Stimulated activated effector memory CD8-positive, alpha-beta T cell treated with anti-CD3 and anti-CD28 coated beads, Interleukin-12 subunit alpha, Interleukin-12 subunit beta, amount 100 ng/mL, for 72 hours (primary cell): ENCODE measurements at regions not wholly inside any gene's neighbourhood (a gene's known extent, or its start where the extent isn't known, plus 50 kb on each side); places are given as distances from the start of the nearest gene placed in this dataset.

Experiments used
- ATAC-seq: fragments of 150-1000 bp; cut with Tn5 transposase; 2 replicates; pipeline ENCODE4 v1.10.0; 2021
- DNase-seq, 2 donors: peaks; one replicate each; pipeline ENCODE4 v3.0.0; 2021 to 2022; ENCODE audit warnings: low spot score in 2 of 2
- H3K27ac Mint-ChIP-seq: one replicate; pipeline ENCODE4 v1.8.0; 2022; ENCODE audit warnings: mild to moderate bottlenecking, mixed read lengths
- H3K36me3 Mint-ChIP-seq: one replicate; pipeline ENCODE4 v1.8.0; 2022; ENCODE audit warnings: mild to moderate bottlenecking, mixed read lengths
- H3K4me1 Mint-ChIP-seq: one replicate; pipeline ENCODE4 v1.8.0; 2022; ENCODE audit warnings: mixed read lengths
- H3K4me3 Mint-ChIP-seq: one replicate; pipeline ENCODE4 v1.8.0; 2022; ENCODE audit warnings: mild to moderate bottlenecking, mixed read lengths
- H3K9me3 Mint-ChIP-seq: one replicate; pipeline ENCODE4 v1.8.0; 2022; ENCODE audit warnings: mixed read lengths

DNA sequence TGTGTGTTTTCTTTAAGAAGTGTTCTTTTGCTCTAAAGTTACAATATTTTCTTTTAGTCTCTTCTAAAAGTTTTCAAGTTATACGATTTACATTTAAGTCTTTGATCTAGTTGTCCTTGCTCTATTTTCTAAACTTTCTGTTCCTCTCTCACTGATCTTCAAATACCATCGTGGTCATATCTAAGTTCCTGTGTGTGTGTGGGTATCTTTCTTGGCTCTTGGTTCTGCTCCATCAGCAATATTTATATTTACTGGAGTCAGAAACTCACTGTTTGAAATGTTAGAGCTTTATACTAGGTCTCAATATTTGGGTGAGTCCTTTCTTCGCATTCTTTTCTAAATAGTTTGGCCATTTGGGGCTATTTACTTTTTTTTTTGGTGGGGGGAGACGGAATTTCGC is 77.3 kb downstream of the COPS8 start:
- H3K9me3 Mint-ChIP-seq: no peaks in the 10 kb centered on the region
- H3K36me3 Mint-ChIP-seq: no peaks in the 10 kb centered on the region
- H3K27ac Mint-ChIP-seq: no peak overlapping the region
- DNase-seq (no peak), ATAC-seq (no peak)
- H3K4me1 Mint-ChIP-seq: no peaks in the 10 kb centered on the region
- H3K4me3 Mint-ChIP-seq: no peak overlapping the region

DNA sequence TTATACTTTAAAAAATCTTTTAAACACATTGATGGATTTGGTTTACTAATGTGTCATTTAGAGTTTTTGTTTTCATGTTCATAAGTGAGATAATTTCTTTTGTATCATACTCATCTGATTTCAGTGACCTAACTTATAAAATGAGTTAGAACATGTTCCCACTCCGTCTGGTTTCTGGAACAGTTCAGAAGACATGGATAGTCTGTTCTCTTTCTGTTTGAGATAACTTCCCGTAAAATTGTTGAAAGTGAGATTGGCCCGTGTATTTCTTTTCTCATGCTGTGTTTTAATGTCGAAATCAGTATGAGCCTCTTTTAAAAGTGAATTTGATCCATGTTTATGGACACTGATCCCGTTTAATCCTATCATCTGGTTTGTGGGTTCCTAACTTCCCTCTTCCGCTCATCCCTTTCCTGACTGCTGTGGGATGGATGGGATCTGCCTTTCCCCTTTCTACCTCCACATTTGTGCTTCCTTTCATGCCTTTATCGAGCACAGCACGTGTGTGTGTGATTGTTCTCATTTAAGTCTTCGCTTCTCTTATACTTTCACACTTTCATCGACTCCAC is 78.9 kb downstream of the COPS8 start:
- ATAC-seq (no peak), DNase-seq (no peak)
- Mint-ChIP-seq H3K4me1 (no peaks in the 10 kb centered on the region), H3K4me3 (no peak overlapping the region), H3K27ac (no peak overlapping the region), H3K9me3 (no peaks in the 10 kb centered on the region), H3K36me3 (no peaks in the 10 kb centered on the region)

- Mint-ChIP-seq H3K27ac (no peak overlapping the region), H3K4me1 (no peaks in the 10 kb centered on the region), H3K36me3 (no peaks in the 10 kb centered on the region), H3K9me3 (no peaks in the 10 kb centered on the region), H3K4me3 (no peak overlapping the region)
- DNase-seq (no peak), ATAC-seq (no peak)
Observed at GRCh38 chr2:237165405-237166276, 80.0 kb downstream of the COPS8 start.

- no peak overlapping the region for H3K27ac Mint-ChIP-seq
- H3K9me3 Mint-ChIP-seq: no peaks in the 10 kb centered on the region
- no peaks in the 10 kb centered on the region for H3K36me3 Mint-ChIP-seq
- ATAC-seq: no peak
- DNase-seq: no peak
- no peaks in the 10 kb centered on the region for H3K4me1 Mint-ChIP-seq
- H3K4me3 Mint-ChIP-seq: no peak overlapping the region
Observed at GRCh38 chr2:237167038-237167437, 81.3 kb downstream of the COPS8 start.

- Mint-ChIP-seq H3K27ac (no peak overlapping the region), H3K9me3 (no peaks in the 10 kb centered on the region), H3K36me3 (no peaks in the 10 kb centered on the region), H3K4me3 (no peak overlapping the region), H3K4me1 (no peaks in the 10 kb centered on the region)
- DNase-seq (no peak), ATAC-seq (no peak)
Observed at GRCh38 chr2:237167934-237168333, 82.2 kb downstream of the COPS8 start.

DNA sequence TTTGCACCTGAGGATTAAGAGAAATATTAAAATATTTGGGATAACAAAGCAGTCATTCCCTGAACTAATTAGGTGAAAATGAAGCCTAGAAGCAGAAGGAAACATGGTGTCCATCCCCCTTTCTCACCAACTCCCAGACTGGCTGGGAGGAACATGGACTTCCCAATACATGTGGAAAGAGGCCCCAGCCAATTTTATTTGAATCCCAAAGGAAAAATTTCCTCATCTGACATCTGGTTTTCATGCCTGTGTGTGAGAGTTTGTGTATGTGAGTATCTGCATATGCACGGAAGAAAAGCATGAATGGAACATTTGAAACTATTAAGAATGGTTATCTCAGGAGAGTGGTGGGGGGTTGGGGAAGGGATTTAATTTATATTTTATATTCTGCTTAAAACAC is 84.3 kb downstream of the COPS8 start:
- Mint-ChIP-seq H3K4me3 (no peak overlapping the region), H3K4me1 (no peaks in the 10 kb centered on the region), H3K36me3 (no peaks in the 10 kb centered on the region), H3K27ac (no peak overlapping the region), H3K9me3 (no peaks in the 10 kb centered on the region)
- ATAC-seq: no peak
- no peak for DNase-seq

DNA sequence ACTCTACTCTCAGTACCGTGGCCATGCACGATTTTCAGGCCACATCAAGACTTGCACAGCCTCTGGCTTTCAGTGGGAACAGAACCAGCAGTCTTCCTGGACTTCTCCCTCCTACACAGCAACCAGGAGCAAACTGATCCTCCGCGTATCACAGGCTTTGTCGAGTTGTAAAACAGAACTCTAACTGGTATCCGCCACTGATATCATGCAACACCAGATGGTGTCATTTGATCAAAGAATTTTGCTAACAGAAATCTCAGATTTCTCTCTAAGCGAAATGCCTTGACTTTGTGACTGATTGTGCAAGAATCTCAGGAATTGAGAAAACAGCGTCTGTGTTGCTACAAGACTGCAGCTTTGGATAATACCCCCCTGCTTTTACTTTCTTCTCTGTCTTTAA is 85.7 kb downstream of the COPS8 start:
- no peaks in the 10 kb centered on the region for H3K36me3 Mint-ChIP-seq
- H3K9me3 Mint-ChIP-seq: no peaks in the 10 kb centered on the region
- DNase-seq (no peak), ATAC-seq (no peak)
- H3K27ac Mint-ChIP-seq: no peak overlapping the region
- no peak overlapping the region for H3K4me3 Mint-ChIP-seq
- no peaks in the 10 kb centered on the region for H3K4me1 Mint-ChIP-seq

GRCh38 chr2:237171881-237172280 is 86.2 kb downstream of the COPS8 start:
- DNase-seq (no peak), ATAC-seq (no peak)
- no peaks in the 10 kb centered on the region for H3K4me1 Mint-ChIP-seq
- no peaks in the 10 kb centered on the region for H3K9me3 Mint-ChIP-seq
- H3K36me3 Mint-ChIP-seq: no peaks in the 10 kb centered on the region
- no peak overlapping the region for H3K4me3 Mint-ChIP-seq
- no peak overlapping the region for H3K27ac Mint-ChIP-seq

DNA sequence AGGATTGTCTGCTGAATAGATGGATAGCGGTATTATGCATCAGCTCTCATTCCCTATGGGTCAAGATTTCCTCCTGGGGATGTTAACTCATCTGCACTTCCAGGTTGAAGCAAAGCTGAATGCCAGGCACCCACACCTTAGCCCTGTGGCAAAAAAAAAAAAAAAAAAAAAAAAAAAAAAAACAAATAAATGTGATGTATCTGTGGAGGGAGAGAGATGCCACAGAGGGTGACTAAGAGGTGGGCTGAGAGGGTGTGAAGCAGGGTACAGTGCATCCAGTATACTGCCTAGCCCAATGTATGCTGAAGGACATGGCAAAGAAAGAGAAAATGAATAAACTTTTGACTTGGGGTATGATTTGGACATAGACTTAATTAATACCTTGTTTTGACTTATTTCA is 91.4 kb downstream of the COPS8 start:
- Mint-ChIP-seq H3K4me3 (no peak overlapping the region), H3K9me3 (no peaks in the 10 kb centered on the region), H3K4me1 (no peaks in the 10 kb centered on the region), H3K27ac (no peak overlapping the region), H3K36me3 (no peaks in the 10 kb centered on the region)
- ATAC-seq (peak; percentile 49), DNase-seq (no peak)

DNA sequence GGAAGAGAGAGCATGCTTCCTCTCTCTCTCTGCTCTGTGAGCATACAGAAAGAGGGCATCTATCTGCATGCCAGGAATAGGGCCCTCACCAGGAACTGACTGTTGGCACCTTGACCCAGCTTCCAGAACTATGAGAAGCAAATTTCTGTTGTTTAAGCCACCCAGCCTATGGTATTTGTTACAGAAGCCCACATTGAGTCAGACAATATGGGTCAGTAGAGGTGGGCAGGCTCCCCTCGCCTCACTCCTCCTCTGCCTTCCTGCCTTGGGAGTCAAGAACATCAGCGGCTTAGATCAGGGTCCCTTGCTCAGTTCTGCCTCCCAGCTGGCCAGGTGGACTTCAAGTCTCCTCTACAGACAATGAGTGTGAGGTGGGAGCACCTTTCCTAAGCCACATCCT is 92.3 kb downstream of the COPS8 start:
- no peak for ATAC-seq
- Mint-ChIP-seq H3K4me1 (no peaks in the 10 kb centered on the region), H3K9me3 (no peaks in the 10 kb centered on the region)

GRCh38 chr2:237178396-237178795 is 92.7 kb downstream of the COPS8 start:
- Mint-ChIP-seq H3K4me3 (no peak overlapping the region), H3K27ac (no peak overlapping the region), H3K9me3 (no peaks in the 10 kb centered on the region), H3K36me3 (no peaks in the 10 kb centered on the region), H3K4me1 (no peaks in the 10 kb centered on the region)
- ATAC-seq (no peak), DNase-seq (no peak)

More for the DNA sequence above, 92.3 kb downstream of the COPS8 start:
- Mint-ChIP-seq H3K36me3 (no peaks in the 10 kb centered on the region), H3K27ac (no peak overlapping the region), H3K4me3 (no peak overlapping the region)
- no peak for DNase-seq

DNA sequence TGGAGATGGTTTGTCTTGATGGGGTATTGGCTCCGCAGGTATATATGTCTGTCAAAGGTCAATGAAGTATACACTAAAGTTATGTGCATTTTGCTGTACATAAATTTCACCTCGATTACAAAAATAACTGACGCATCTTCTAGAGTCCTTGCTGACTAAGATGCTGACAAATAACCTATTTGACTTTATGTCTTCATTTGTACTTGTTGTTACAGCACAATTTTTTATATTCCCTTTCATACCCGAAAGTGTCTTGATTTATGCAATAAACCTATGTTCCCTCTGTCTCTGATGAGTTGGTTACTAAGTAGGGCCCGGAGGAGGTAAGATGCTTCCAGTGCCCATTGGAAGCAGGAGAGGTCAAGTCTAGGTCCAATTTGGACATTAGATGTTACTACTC is 93.5 kb downstream of the COPS8 start:
- no peak for DNase-seq
- no peak overlapping the region for H3K27ac Mint-ChIP-seq
- no peaks in the 10 kb centered on the region for H3K36me3 Mint-ChIP-seq
- no peaks in the 10 kb centered on the region for H3K9me3 Mint-ChIP-seq
- H3K4me3 Mint-ChIP-seq: no peak overlapping the region
- H3K4me1 Mint-ChIP-seq: no peaks in the 10 kb centered on the region
- ATAC-seq: no peak

GRCh38 chr2:237180187-237180586 is 94.5 kb downstream of the COPS8 start:
- H3K9me3 Mint-ChIP-seq: no peaks in the 10 kb centered on the region
- no peak overlapping the region for H3K4me3 Mint-ChIP-seq
- H3K36me3 Mint-ChIP-seq: no peaks in the 10 kb centered on the region
- DNase-seq: no peak
- no peak overlapping the region for H3K27ac Mint-ChIP-seq
- no peaks in the 10 kb centered on the region for H3K4me1 Mint-ChIP-seq
- ATAC-seq: no peak

DNA sequence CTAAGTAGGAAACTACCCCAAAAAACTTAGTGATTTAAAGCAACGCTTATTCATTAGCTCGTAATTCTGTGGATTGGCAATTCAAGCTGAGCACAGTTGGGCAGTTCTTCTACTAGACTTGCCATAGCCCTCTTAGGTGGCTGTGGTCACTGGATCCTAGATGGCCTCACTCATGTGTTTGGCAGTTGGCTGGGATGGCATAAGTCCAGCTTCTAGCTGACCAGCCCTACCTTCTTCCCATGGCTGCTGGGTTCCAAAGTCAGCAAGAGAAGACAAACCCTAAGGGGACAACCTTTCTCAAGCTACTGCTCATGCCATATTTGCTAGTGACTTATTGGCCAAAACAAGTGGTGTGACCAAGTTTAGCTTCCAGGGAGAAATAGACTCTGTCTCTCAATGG is 95.3 kb downstream of the COPS8 start:
- DNase-seq: no peak
- H3K27ac Mint-ChIP-seq: no peak overlapping the region
- H3K9me3 Mint-ChIP-seq: no peaks in the 10 kb centered on the region
- no peak for ATAC-seq
- no peaks in the 10 kb centered on the region for H3K36me3 Mint-ChIP-seq
- no peak overlapping the region for H3K4me3 Mint-ChIP-seq
- H3K4me1 Mint-ChIP-seq: no peaks in the 10 kb centered on the region

DNA sequence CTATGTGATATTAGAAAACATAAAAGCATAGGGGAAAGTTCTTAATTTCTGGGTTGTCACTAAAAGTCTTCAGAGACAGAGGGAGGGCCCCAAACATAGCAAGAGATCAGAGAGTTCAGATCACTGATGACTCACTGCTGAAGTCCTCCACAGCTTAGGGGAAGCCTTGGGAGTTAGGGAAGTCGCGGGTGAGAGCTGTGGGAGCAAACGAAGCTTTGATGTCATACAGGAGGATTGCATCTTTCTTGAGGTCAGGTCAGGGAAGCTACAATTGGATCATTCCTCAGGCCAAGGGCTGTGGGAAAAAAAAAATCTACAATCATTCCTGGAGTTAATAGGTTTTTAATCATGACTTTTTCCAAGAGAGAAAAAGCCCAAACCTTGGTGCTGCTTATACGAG is 96.2 kb downstream of the COPS8 start:
- no peak overlapping the region for H3K4me3 Mint-ChIP-seq
- no peaks in the 10 kb centered on the region for H3K36me3 Mint-ChIP-seq
- no peak for ATAC-seq
- DNase-seq: no peak
- no peaks in the 10 kb centered on the region for H3K9me3 Mint-ChIP-seq
- H3K27ac Mint-ChIP-seq: no peak overlapping the region
- H3K4me1 Mint-ChIP-seq: no peaks in the 10 kb centered on the region

- Mint-ChIP-seq H3K9me3 (no peaks in the 10 kb centered on the region), H3K4me1 (no peaks in the 10 kb centered on the region), H3K4me3 (no peak overlapping the region), H3K36me3 (no peaks in the 10 kb centered on the region), H3K27ac (no peak overlapping the region)
- DNase-seq (no peak), ATAC-seq (no peak)
Observed at GRCh38 chr2:237182422-237183123, 96.9 kb downstream of the COPS8 start.
